Neural crest cell (in vitro differentiated cells): ENCODE measurements at regions not wholly inside any gene's neighbourhood (a gene's known extent, or its start where the extent isn't known, plus 50 kb on each side); places are given as distances from the start of the nearest gene placed in this dataset.
A peak's percentile ranks its signal among the peaks of the same experiment; 100 is the strongest.

ENCODE experiments used
- DNase-seq: peaks from one replicate; pipeline ENCODE4 v3.0.0; 2021; ENCODE audit warnings: low read depth, mixed read lengths, low spot score
- H3K27ac Mint-ChIP-seq: one replicate; pipeline ENCODE4 v1.8.0; 2021; ENCODE audit warnings: mild to moderate bottlenecking, mixed read lengths; ENCODE audit not compliant: unreplicated experiment
- H3K27me3 Mint-ChIP-seq: 2 replicates; pipeline ENCODE4 v1.8.0; 2021; ENCODE audit warnings: low read depth, mild to moderate bottlenecking, mixed read lengths
- H3K36me3 Mint-ChIP-seq: 2 replicates; pipeline ENCODE4 v1.8.0; 2021; ENCODE audit warnings: low read depth, mild to moderate bottlenecking, mixed read lengths
- H3K4me1 Mint-ChIP-seq: 2 replicates; pipeline ENCODE4 v1.8.0; 2021; ENCODE audit warnings: mixed read lengths
- H3K4me3 Mint-ChIP-seq: one replicate; pipeline ENCODE4 v1.8.0; 2021; ENCODE audit warnings: mild to moderate bottlenecking, mixed read lengths
- H3K9me3 Mint-ChIP-seq: 2 replicates; pipeline ENCODE4 v1.8.0; 2021; ENCODE audit warnings: mixed read lengths
- CTCF ChIP-seq: fragments of 200-600 bp; sonication (generic); conservative IDR thresholded peaks from 2 replicates; pipeline ENCODE4 v1.5.0; 2021; ENCODE audit warnings: antibody characterized with exemption, mild to moderate bottlenecking

GRCh38 chr4:187108845-187109244, 385.2 kb upstream of the FAT1 start:
- DNase-seq = no peak
- no peaks in the 10 kb centered on the region for H3K36me3 Mint-ChIP-seq
- no peak overlapping the region for H3K27ac Mint-ChIP-seq
- no peak for TF ChIP-seq CTCF
- no peaks in the 10 kb centered on the region for H3K27me3 Mint-ChIP-seq
- no peak overlapping the region for H3K4me3 Mint-ChIP-seq
- peaks cover 10% of the 10 kb centered on the region for H3K4me1 Mint-ChIP-seq
- H3K9me3 Mint-ChIP-seq = no peaks in the 10 kb centered on the region

- Mint-ChIP-seq H3K27me3 (no peaks in the 10 kb centered on the region), H3K9me3 (no peaks in the 10 kb centered on the region), H3K36me3 (no peaks in the 10 kb centered on the region), H3K4me3 (no peak overlapping the region), H3K4me1 (peaks cover 10% of the 10 kb centered on the region), H3K27ac (peak overlapping the region; percentile 64)
- no peak for TF ChIP-seq CTCF
- DNase-seq = no peak
Observed at GRCh38 chr4:187109636-187110035, 386.0 kb upstream of the FAT1 start.

GRCh38 chr4:187118166-187118565, 394.5 kb upstream of the FAT1 start:
- H3K27me3 Mint-ChIP-seq = no peaks in the 10 kb centered on the region
- no peak overlapping the region for H3K4me3 Mint-ChIP-seq
- H3K36me3 Mint-ChIP-seq = no peaks in the 10 kb centered on the region
- TF ChIP-seq CTCF = no peak
- no peak for DNase-seq
- H3K27ac Mint-ChIP-seq = no peak overlapping the region
- H3K4me1 Mint-ChIP-seq = peaks cover 8% of the 10 kb centered on the region
- H3K9me3 Mint-ChIP-seq = no peaks in the 10 kb centered on the region

GRCh38 chr4:187118602-187119120, 395.0 kb upstream of the FAT1 start:
- Mint-ChIP-seq H3K27me3 (no peaks in the 10 kb centered on the region), H3K27ac (no peak overlapping the region), H3K9me3 (no peaks in the 10 kb centered on the region), H3K4me3 (no peak overlapping the region), H3K36me3 (no peaks in the 10 kb centered on the region), H3K4me1 (peaks cover 11% of the 10 kb centered on the region)
- TF ChIP-seq CTCF = no peak
- DNase-seq = no peak

- Mint-ChIP-seq H3K27ac (peak overlapping the region; percentile 81), H3K4me3 (no peak overlapping the region), H3K36me3 (no peaks in the 10 kb centered on the region), H3K27me3 (no peaks in the 10 kb centered on the region), H3K9me3 (no peaks in the 10 kb centered on the region), H3K4me1 (peaks cover 32% of the 10 kb centered on the region)
- DNase-seq = peak; percentile 8
- TF ChIP-seq CTCF = no peak
Observed at GRCh38 chr4:187124331-187124730, 400.7 kb upstream of the FAT1 start.

GRCh38 chr4:187125062-187125461, 401.4 kb upstream of the FAT1 start:
- no peak for TF ChIP-seq CTCF
- H3K4me3 Mint-ChIP-seq = no peak overlapping the region
- no peaks in the 10 kb centered on the region for H3K27me3 Mint-ChIP-seq
- no peaks in the 10 kb centered on the region for H3K36me3 Mint-ChIP-seq
- no peak overlapping the region for H3K27ac Mint-ChIP-seq
- H3K4me1 Mint-ChIP-seq = peaks cover 40% of the 10 kb centered on the region
- H3K9me3 Mint-ChIP-seq = no peaks in the 10 kb centered on the region
- no peak for DNase-seq
